SK-N-SH treated with all-trans-retinoic acid at 6 μM for 48 hours (cell line): ENCODE measurements at regions not wholly inside any gene's neighbourhood (a gene's known extent, or its start where the extent isn't known, plus 50 kb on each side); places are given as distances from the start of the nearest gene placed in this dataset.

ENCODE experiments used
- CSDC2 ChIP-seq: fragments of 250-450 bp; sonication (Bioruptor Pico); IDR thresholded peaks from 2 replicates; pipeline ENCODE4 v1.5.0; 2020; ENCODE audit warnings: mild to moderate bottlenecking, moderate library complexity
- ESRRG ChIP-seq: fragments of 250-450 bp; sonication (Bioruptor Pico); IDR thresholded peaks from 2 replicates; pipeline ENCODE4 v1.6.1; 2021; ENCODE audit warnings: mild to moderate bottlenecking

GRCh38 chr10:84632866-84633265, 304.5 kb downstream of the CCSER2 start:
- TF ChIP-seq ESRRG (CRISPR knock-in tag) (no peak), CSDC2 (CRISPR knock-in tag) (no peak)
